WTC11 (cell line): ENCODE measurements at regions not wholly inside any gene's neighbourhood (a gene's known extent, or its start where the extent isn't known, plus 50 kb on each side); places are given as distances from the start of the nearest gene placed in this dataset.

Experiments
- ATAC-seq: fragments of 200-7000 bp; cut with Tn5 transposase; 2 replicates; pipeline ENCODE4 v1.10.0; 2021; ENCODE audit warnings: mild to moderate bottlenecking, moderate library complexity
- CTCF ChIA-PET: fragments of 300-600 bp; sonication (Branson Sonifier 250); formaldehyde crosslinking; loops from one replicate; lab custom pipeline; 2021; ENCODE audit warnings: antibody characterized with exemption; lab: Charles Lee
- POLR2A ChIA-PET: fragments of 350-600 bp; sonication (Branson Sonifier 250); formaldehyde crosslinking; loops from one replicate; lab custom pipeline; 2021; ENCODE audit warnings: antibody characterized with exemption; lab: Charles Lee
- DNase-seq: peaks from one replicate; pipeline ENCODE4 v3.0.0; 2021; ENCODE audit warnings: low spot score
- H3K27ac Mint-ChIP-seq: 2 replicates; pipeline ENCODE4 v1.8.0; 2021; ENCODE audit warnings: mixed read lengths
- H3K27me3 Mint-ChIP-seq: 2 replicates; pipeline ENCODE4 v1.8.0; 2021; ENCODE audit warnings: low read depth, mild to moderate bottlenecking, moderate library complexity, mixed read lengths
- H3K36me3 Mint-ChIP-seq: 2 replicates; pipeline ENCODE4 v1.8.0; 2021; ENCODE audit warnings: mixed read lengths
- H3K4me1 Mint-ChIP-seq: 2 replicates; pipeline ENCODE4 v1.8.0; 2022; ENCODE audit warnings: mixed read lengths
- H3K4me3 Mint-ChIP-seq: 2 replicates; pipeline ENCODE4 v1.8.0; 2021; ENCODE audit warnings: mild to moderate bottlenecking, moderate library complexity, mixed read lengths
- H3K9me3 Mint-ChIP-seq: 2 replicates; pipeline ENCODE4 v1.8.0; 2021; ENCODE audit warnings: mixed read lengths
- ATF2 ChIP-seq: sonication (generic); formaldehyde crosslinking; IDR thresholded peaks from 2 replicates; pipeline ENCODE4 v1.8.1; 2022; ENCODE audit warnings: low read depth, missing genetic modification reagents, borderline replicate concordance
- CDX4 ChIP-seq: fragments of 250-450 bp; sonication (Bioruptor Pico); IDR thresholded peaks from 2 replicates; pipeline ENCODE4 v1.9.0; 2021; ENCODE audit warnings: moderate library complexity, mild to moderate bottlenecking, inconsistent platforms, borderline replicate concordance
- CREM ChIP-seq: sonication (generic); formaldehyde crosslinking; IDR thresholded peaks from 2 replicates; pipeline ENCODE4 v1.8.1; 2022; ENCODE audit warnings: mild to moderate bottlenecking, missing genetic modification reagents, moderate library complexity
- ESRRA ChIP-seq: sonication (generic); formaldehyde crosslinking; IDR thresholded peaks from 2 replicates; pipeline ENCODE4 v1.8.1; 2022; ENCODE audit warnings: mild to moderate bottlenecking, missing genetic modification reagents, borderline replicate concordance
- ETV6 ChIP-seq: sonication (generic); formaldehyde crosslinking; IDR thresholded peaks from 2 replicates; pipeline ENCODE4 v1.8.1; 2022; ENCODE audit warnings: mild to moderate bottlenecking, missing genetic modification reagents
- HMGXB4 ChIP-seq: sonication (generic); formaldehyde crosslinking; IDR thresholded peaks from 2 replicates; pipeline ENCODE4 v1.8.1; 2023; ENCODE audit warnings: mild to moderate bottlenecking, moderate library complexity, missing genetic modification reagents
- NFYB ChIP-seq: sonication (generic); formaldehyde crosslinking; conservative IDR thresholded peaks from 2 replicates; pipeline ENCODE4 v1.8.0; 2022; ENCODE audit warnings: low read depth, missing genetic modification reagents
- NR3C1 ChIP-seq: sonication (generic); formaldehyde crosslinking; conservative IDR thresholded peaks from 2 replicates; pipeline ENCODE4 v1.8.1; 2023; ENCODE audit warnings: low read depth, mild to moderate bottlenecking, missing genetic modification reagents
- OVOL2 ChIP-seq: fragments of 250-450 bp; sonication (Bioruptor Pico); IDR thresholded peaks from 2 replicates; pipeline ENCODE4 v1.9.0; 2021; ENCODE audit warnings: mild to moderate bottlenecking, borderline replicate concordance
- SOX15 ChIP-seq: fragments of 250-450 bp; sonication (Bioruptor Pico); IDR thresholded peaks from 2 replicates; pipeline ENCODE4 v1.9.0; 2021; ENCODE audit warnings: mild to moderate bottlenecking
- TCF7 ChIP-seq: sonication (generic); formaldehyde crosslinking; IDR thresholded peaks from 2 replicates; pipeline ENCODE4 v1.8.0; 2022; ENCODE audit warnings: mild to moderate bottlenecking, low read depth, missing genetic modification reagents, moderate library complexity
- TEAD4 ChIP-seq: sonication (generic); formaldehyde crosslinking; IDR thresholded peaks from 2 replicates; pipeline ENCODE4 v1.8.0; 2022; ENCODE audit warnings: mild to moderate bottlenecking, missing genetic modification reagents
- ZNF138 ChIP-seq: sonication (generic); formaldehyde crosslinking; conservative IDR thresholded peaks from 2 replicates; pipeline ENCODE4 v1.8.1; 2022; ENCODE audit warnings: mild to moderate bottlenecking, moderate library complexity, missing genetic modification reagents
- ZNF263 ChIP-seq: sonication (generic); formaldehyde crosslinking; IDR thresholded peaks from 2 replicates; pipeline ENCODE4 v1.8.1; 2022; ENCODE audit warnings: low read depth, mild to moderate bottlenecking, moderate library complexity, missing genetic modification reagents
- ZNF281 ChIP-seq: sonication (generic); formaldehyde crosslinking; IDR thresholded peaks from 2 replicates; pipeline ENCODE4 v1.8.0; 2023; ENCODE audit warnings: mild to moderate bottlenecking, missing genetic modification reagents
- ZNF416 ChIP-seq: fragments of 250-450 bp; sonication (Bioruptor Pico); IDR thresholded peaks from 2 replicates; pipeline ENCODE4 v1.9.0; 2021; ENCODE audit warnings: mild to moderate bottlenecking, inconsistent platforms
- TF ChIP-seq, protein P1 (sequence below): sonication (generic); formaldehyde crosslinking; IDR thresholded peaks from 2 replicates; pipeline ENCODE4 v1.8.0; 2022; ENCODE audit warnings: missing genetic modification reagents
- TF ChIP-seq, protein P2 (sequence below): fragments of 250-450 bp; sonication (Bioruptor Pico); IDR thresholded peaks from 2 replicates; pipeline ENCODE4 v1.8.0; 2021; ENCODE audit warnings: mild to moderate bottlenecking
- TF ChIP-seq, protein P3 (sequence below): sonication (generic); formaldehyde crosslinking; IDR thresholded peaks from 2 replicates; pipeline ENCODE4 v1.8.0; 2023; ENCODE audit warnings: missing genetic modification reagents

DNA sequence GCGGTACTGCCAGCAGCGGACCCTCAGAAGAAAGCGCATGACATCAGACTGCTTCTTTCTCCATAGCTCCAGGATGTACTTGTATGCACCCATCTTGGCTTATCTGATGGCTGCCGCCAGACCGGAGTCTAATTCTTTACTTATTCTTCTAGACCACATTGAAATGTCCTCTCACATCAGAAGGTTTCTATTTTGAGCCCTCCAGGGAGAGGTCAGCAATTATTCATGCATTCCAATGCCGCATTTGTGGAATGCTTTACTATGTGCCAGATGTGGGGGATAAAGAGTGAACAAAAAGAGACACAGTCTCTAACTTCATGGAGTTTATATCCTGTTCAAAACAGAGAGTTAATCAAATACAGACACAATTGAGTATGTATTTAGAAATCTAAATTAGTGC, 230.1 kb downstream of the MIAT start:
- no peak for TF ChIP-seq ZNF138
- no peak for TF ChIP-seq NR3C1 (CRISPR knock-in tag)
- TF ChIP-seq NFYB (CRISPR knock-in tag): no peak
- ATAC-seq (no peak), DNase-seq (no peak)
- Mint-ChIP-seq H3K4me3 (no peak overlapping the region), H3K9me3 (no peaks in the 10 kb centered on the region), H3K27me3 (0 out of 2 replicates have a peak, but pooled peaks cover 4% of the 10 kb centered on the region), H3K27ac (no peak overlapping the region), H3K4me1 (peaks cover 32% of the 10 kb centered on the region), H3K36me3 (no peaks in the 10 kb centered on the region)
- ChIA-PET POLR2A (no interaction called here), CTCF (no interaction called here)

GRCh38 chr22:26887916-26888315, 230.5 kb downstream of the MIAT start:
- ATAC-seq (no peak), DNase-seq (no peak)
- no peaks in the 10 kb centered on the region for H3K9me3 Mint-ChIP-seq
- TF ChIP-seq CDX4 (CRISPR knock-in tag) (no peak), ZNF281 (CRISPR knock-in tag) (no peak), ATF2 (no peak), NR3C1 (CRISPR knock-in tag) (no peak), HMGXB4 (CRISPR knock-in tag) (no peak), ESRRA (no peak), ZNF263 (CRISPR knock-in tag) (no peak), ZNF416 (CRISPR knock-in tag) (no peak), ETV6 (CRISPR knock-in tag) (no peak), OVOL2 (no peak), TCF7 (CRISPR knock-in tag) (no peak), SOX15 (CRISPR knock-in tag) (no peak), TEAD4 (CRISPR knock-in tag) (no peak), CREM (CRISPR knock-in tag) (no peak)
- TF ChIP-seq, protein P1, sequence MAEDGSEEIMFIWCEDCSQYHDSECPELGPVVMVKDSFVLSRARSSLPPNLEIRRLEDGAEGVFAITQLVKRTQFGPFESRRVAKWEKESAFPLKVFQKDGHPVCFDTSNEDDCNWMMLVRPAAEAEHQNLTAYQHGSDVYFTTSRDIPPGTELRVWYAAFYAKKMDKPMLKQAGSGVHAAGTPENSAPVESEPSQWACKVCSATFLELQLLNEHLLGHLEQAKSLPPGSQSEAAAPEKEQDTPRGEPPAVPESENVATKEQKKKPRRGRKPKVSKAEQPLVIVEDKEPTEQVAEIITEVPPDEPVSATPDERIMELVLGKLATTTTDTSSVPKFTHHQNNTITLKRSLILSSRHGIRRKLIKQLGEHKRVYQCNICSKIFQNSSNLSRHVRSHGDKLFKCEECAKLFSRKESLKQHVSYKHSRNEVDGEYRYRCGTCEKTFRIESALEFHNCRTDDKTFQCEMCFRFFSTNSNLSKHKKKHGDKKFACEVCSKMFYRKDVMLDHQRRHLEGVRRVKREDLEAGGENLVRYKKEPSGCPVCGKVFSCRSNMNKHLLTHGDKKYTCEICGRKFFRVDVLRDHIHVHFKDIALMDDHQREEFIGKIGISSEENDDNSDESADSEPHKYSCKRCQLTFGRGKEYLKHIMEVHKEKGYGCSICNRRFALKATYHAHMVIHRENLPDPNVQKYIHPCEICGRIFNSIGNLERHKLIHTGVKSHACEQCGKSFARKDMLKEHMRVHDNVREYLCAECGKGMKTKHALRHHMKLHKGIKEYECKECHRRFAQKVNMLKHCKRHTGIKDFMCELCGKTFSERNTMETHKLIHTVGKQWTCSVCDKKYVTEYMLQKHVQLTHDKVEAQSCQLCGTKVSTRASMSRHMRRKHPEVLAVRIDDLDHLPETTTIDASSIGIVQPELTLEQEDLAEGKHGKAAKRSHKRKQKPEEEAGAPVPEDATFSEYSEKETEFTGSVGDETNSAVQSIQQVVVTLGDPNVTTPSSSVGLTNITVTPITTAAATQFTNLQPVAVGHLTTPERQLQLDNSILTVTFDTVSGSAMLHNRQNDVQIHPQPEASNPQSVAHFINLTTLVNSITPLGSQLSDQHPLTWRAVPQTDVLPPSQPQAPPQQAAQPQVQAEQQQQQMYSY (CRISPR knock-in tag): no peak
- TF ChIP-seq, protein P2, sequence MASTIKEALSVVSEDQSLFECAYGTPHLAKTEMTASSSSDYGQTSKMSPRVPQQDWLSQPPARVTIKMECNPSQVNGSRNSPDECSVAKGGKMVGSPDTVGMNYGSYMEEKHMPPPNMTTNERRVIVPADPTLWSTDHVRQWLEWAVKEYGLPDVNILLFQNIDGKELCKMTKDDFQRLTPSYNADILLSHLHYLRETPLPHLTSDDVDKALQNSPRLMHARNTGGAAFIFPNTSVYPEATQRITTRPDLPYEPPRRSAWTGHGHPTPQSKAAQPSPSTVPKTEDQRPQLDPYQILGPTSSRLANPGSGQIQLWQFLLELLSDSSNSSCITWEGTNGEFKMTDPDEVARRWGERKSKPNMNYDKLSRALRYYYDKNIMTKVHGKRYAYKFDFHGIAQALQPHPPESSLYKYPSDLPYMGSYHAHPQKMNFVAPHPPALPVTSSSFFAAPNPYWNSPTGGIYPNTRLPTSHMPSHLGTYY (CRISPR knock-in tag): no peak
- TF ChIP-seq, protein P3, sequence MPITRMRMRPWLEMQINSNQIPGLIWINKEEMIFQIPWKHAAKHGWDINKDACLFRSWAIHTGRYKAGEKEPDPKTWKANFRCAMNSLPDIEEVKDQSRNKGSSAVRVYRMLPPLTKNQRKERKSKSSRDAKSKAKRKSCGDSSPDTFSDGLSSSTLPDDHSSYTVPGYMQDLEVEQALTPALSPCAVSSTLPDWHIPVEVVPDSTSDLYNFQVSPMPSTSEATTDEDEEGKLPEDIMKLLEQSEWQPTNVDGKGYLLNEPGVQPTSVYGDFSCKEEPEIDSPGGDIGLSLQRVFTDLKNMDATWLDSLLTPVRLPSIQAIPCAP (CRISPR knock-in tag): no peak
- no peak overlapping the region for H3K4me3 Mint-ChIP-seq
- peaks cover 37% of the 10 kb centered on the region for H3K4me1 Mint-ChIP-seq
- ChIA-PET CTCF (no interaction called here), POLR2A (no interaction called here)
- H3K27ac Mint-ChIP-seq: no peak overlapping the region
- H3K36me3 Mint-ChIP-seq: no peaks in the 10 kb centered on the region
- 0 out of 2 replicates have a peak, but pooled peaks cover 7% of the 10 kb centered on the region for H3K27me3 Mint-ChIP-seq
